RKO (cell line): ENCODE measurements at regions not wholly inside any gene's neighbourhood (a gene's known extent, or its start where the extent isn't known, plus 50 kb on each side); places are given as distances from the start of the nearest gene placed in this dataset.
"Not testable (repeated sequence)": the region's sequence is repeated elsewhere in the genome, so short reads cannot be mapped to it uniquely, and the experiment has no call there.

Source experiments
- DNase-seq: peaks from one replicate; pipeline ENCODE4 v3.0.0-alpha.2; 2016; ENCODE audit warnings: low spot score

- not testable (repeated sequence) for DNase-seq
Measured at GRCh38 chr11:112714340-112714739, 246.9 kb upstream of the NCAM1 start.

- DNase-seq, result no peak
Measured at GRCh38 chr11:112715056-112715455, 246.2 kb upstream of the NCAM1 start.

GRCh38 chr11:112718483-112718882, 242.7 kb upstream of the NCAM1 start:
- no peak for DNase-seq

- DNase-seq, result no peak
Measured at GRCh38 chr11:112719736-112720525, 241.3 kb upstream of the NCAM1 start.

GRCh38 chr11:112722148-112722547, 239.1 kb upstream of the NCAM1 start:
- no peak for DNase-seq

- no peak for DNase-seq
Measured at GRCh38 chr11:112722876-112723275, 238.3 kb upstream of the NCAM1 start.

- no peak for DNase-seq
Measured at GRCh38 chr11:112723676-112724495, 237.3 kb upstream of the NCAM1 start.

GRCh38 chr11:112724496-112724790, 236.8 kb upstream of the NCAM1 start:
- DNase-seq, result no peak

GRCh38 chr11:112725636-112726035, 235.6 kb upstream of the NCAM1 start:
- no peak for DNase-seq

- no peak for DNase-seq
Measured at GRCh38 chr11:112727341-112727841, 233.8 kb upstream of the NCAM1 start.

- no peak for DNase-seq
Measured at GRCh38 chr11:112728288-112728687, 232.9 kb upstream of the NCAM1 start.

GRCh38 chr11:112728716-112729115, 232.5 kb upstream of the NCAM1 start:
- no peak for DNase-seq

- no peak for DNase-seq
Measured at GRCh38 chr11:112730591-112730990, 230.6 kb upstream of the NCAM1 start.

- DNase-seq, result no peak
Measured at GRCh38 chr11:112731538-112731937, 229.7 kb upstream of the NCAM1 start.

GRCh38 chr11:112732031-112732430, 229.2 kb upstream of the NCAM1 start:
- DNase-seq, result no peak

GRCh38 chr11:112734207-112734606, 227.0 kb upstream of the NCAM1 start:
- DNase-seq, result peak; percentile 22

GRCh38 chr11:112735470-112735869, 225.8 kb upstream of the NCAM1 start:
- no peak for DNase-seq

GRCh38 chr11:112744041-112744440, 217.2 kb upstream of the NCAM1 start:
- no peak for DNase-seq

- no peak for DNase-seq
Measured at GRCh38 chr11:112745973-112746372, 215.2 kb upstream of the NCAM1 start.

GRCh38 chr11:112748252-112748651, 213.0 kb upstream of the NCAM1 start:
- DNase-seq, result no peak

- DNase-seq, result no peak
Measured at GRCh38 chr11:112748713-112749543, 212.3 kb upstream of the NCAM1 start.

- DNase-seq, result no peak
Measured at GRCh38 chr11:112751329-112751728, 209.9 kb upstream of the NCAM1 start.
